ENCODE measurements at regions not wholly inside any gene's neighbourhood (a gene's known extent, or its start where the extent isn't known, plus 50 kb on each side); places are given as distances from the start of the nearest gene placed in this dataset.

DNA sequence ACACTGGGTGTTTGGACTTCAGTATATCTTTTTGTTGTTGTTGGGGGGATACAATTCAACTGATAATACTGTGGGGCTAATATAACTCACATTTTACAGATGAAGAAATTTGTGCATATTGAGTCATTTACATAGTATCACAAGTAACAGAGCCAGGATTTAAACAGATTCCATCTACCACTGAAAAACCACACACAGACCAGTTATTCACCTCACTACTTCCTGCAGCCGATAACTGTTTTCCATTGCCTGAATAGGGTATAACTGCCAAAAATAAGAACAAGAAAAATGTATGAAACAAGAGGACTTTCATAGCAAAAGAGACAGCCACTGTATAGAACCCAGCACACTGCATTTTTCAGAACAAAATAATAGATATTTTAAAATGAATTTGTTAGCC is 215.8 kb upstream of the CNTN6 start:
- TF ChIP-seq TEAD4 (IDR thresholded peaks at IDR 0.05; ENCODE audit: borderline replicate concordance, insufficient read depth) (no peak), RFX5 (IDR thresholded peaks at IDR 0.05; ENCODE audit: low read length) (no peak)
